ENCODE measurements at regions not wholly inside any gene's neighbourhood (a gene's known extent, or its start where the extent isn't known, plus 50 kb on each side); places are given as distances from the start of the nearest gene placed in this dataset.

- H3K4me3 ChIP-seq (ENCODE audit: low read depth in 1 of 3, low read length in 3 of 3) = no peak overlapping the region
- no peak overlapping the region for H3K27ac ChIP-seq (ENCODE audit: low read depth in 1 of 2, low read length in 2 of 2)
- H3K4me1 ChIP-seq (ENCODE audit: control insufficient read depth in 4 of 4, insufficient read depth in 4 of 4, low read length in 3 of 4) = no peaks in the 10 kb centered on the region
- TF ChIP-seq GABPA (IDR thresholded peaks at IDR 0.05 in 1 of 2, conservative IDR thresholded peaks at IDR 0.05 in 1 of 2) = no peak
- TF ChIP-seq SP1 (IDR thresholded peaks at IDR 0.05) = no peak
- TF ChIP-seq RAD21 (IDR thresholded peaks at IDR 0.05) = no peak
- TF ChIP-seq HNF4G (IDR thresholded peaks at IDR 0.05) = no peak
- no peak for TF ChIP-seq MAX (IDR thresholded peaks at IDR 0.05)
- no peak for TF ChIP-seq JUND (IDR thresholded peaks at IDR 0.05)
- TF ChIP-seq HNF4A (conservative IDR thresholded peaks at IDR 0.05) = no peak
- TF ChIP-seq ATF3 (IDR thresholded peaks at IDR 0.05) = no peak
- TF ChIP-seq TAF1 (conservative IDR thresholded peaks at IDR 0.05) = no peak
- no peak for TF ChIP-seq RXRA (IDR thresholded peaks at IDR 0.05)
- no peak for TF ChIP-seq REST (IDR thresholded peaks at IDR 0.05)
- TF ChIP-seq CTCF (IDR thresholded peaks at IDR 0.05; ENCODE audit: low read depth, low read length, missing input control) = no peak
- TF ChIP-seq FOXA1 (IDR thresholded peaks at IDR 0.05) = no peak
- TF ChIP-seq EGR1 (IDR thresholded peaks at IDR 0.05; ENCODE audit: low read depth in 2 of 2) = no peak
- no peak for TF ChIP-seq YY1 (IDR thresholded peaks at IDR 0.05)
- no peak for TF ChIP-seq ZBTB33 (IDR thresholded peaks at IDR 0.05)
- no peak for TF ChIP-seq FOXA2 (IDR thresholded peaks at IDR 0.05)
- no peak for TF ChIP-seq NR2F2 (IDR thresholded peaks at IDR 0.05)
- peaks cover 0 to 4% (median 0%) of the 10 kb centered on the region in 4 donors for H3K27me3 ChIP-seq (ENCODE audit: control insufficient read depth in 4 of 4, insufficient read depth in 4 of 4, low read length in 3 of 4)
- no peaks in the 10 kb centered on the region for H3K9me3 ChIP-seq (ENCODE audit: control insufficient read depth in 4 of 4, low read length in 3 of 4)
- no peaks in the 10 kb centered on the region for H3K36me3 ChIP-seq (ENCODE audit: control insufficient read depth in 4 of 4, insufficient read depth in 3 of 4, low read depth in 1 of 4, low read length in 3 of 4)
- 70% methylated on average over 4 of the region's 4 CpGs for WGBS
- no peak overlapping the region for H3K9ac ChIP-seq (ENCODE audit: low read depth in 1 of 2, low read length in 2 of 2)
- no peak for DNase-seq (ENCODE audit: low spot score)
These were observed 180.0 kb downstream of the NKX6-1 start for GRCh38 chr4:84319124-84319523.
